C4-2B (cell line): ENCODE measurements at regions not wholly inside any gene's neighbourhood (a gene's known extent, or its start where the extent isn't known, plus 50 kb on each side); places are given as distances from the start of the nearest gene placed in this dataset.

Source experiments
- CTCF ChIP-seq: fragments of 450-650 bp; conservative IDR thresholded peaks from 2 replicates; pipeline ENCODE4 v1.5.1; 2017; ENCODE audit warnings: mild to moderate bottlenecking
- ZFX ChIP-seq: fragments of 450-650 bp; IDR thresholded peaks from 2 replicates; pipeline ENCODE4 v1.6.1; 2017

DNA sequence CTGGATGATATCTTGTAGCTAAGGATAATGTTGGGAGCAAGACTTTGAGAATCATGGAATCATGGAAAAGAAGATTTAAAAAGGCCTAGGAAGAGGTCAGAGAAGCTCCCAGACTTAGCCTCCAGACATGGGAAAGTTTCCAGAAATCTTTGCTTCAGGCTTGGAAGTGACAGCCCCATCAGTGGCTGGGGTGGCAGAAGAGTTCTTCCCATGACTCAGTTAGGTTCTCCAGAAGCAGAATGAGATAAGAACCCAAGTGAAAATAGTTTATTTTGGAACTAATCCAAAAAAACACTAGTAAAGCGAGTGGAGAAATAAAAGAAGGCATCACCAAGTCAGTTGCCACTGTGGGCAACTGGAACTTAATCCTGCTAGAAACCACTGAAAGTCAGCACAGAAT, 506.9 kb downstream of the MID1IP1 start:
- TF ChIP-seq CTCF (no peak), ZFX (no peak)
